ENCODE measurements at regions not wholly inside any gene's neighbourhood (a gene's known extent, or its start where the extent isn't known, plus 50 kb on each side); places are given as distances from the start of the nearest gene placed in this dataset.

GRCh38 chr2:226407135-226407534, 392.5 kb downstream of the IRS1 start:
- Histone ChIP-seq H3K36me3 (no peaks in the 10 kb centered on the region), H3K9me3 (no peaks in the 10 kb centered on the region), H3K27me3 (no peaks in the 10 kb centered on the region), H3K4me3 (no peak overlapping the region), H3K4me1 (peaks cover 0 to 10% (median 6%) of the 10 kb centered on the region in 4 donors), H3K27ac (replicated peaks in 1 of 4) (no peak overlapping the region)
- WGBS: 57% methylated on average over 2 of the region's 2 CpGs
- no peak for TF ChIP-seq POLR2A (IDR thresholded peaks at IDR 0.05; ENCODE audit: low read depth)
- no peak for TF ChIP-seq EP300 (IDR thresholded peaks at IDR 0.05)
- TF ChIP-seq POLR2AphosphoS5 (IDR thresholded peaks at IDR 0.05): no peak
- TF ChIP-seq CTCF (IDR thresholded peaks at IDR 0.05): no peak
- no peak for DNase-seq (ENCODE audit: extremely low spot score)
- intact Hi-C loops (cut with DNase I): no loop called here

GRCh38 chr2:226405465-226405864, 394.2 kb downstream of the IRS1 start:
- H3K4me1 ChIP-seq: peaks cover 0 to 10% (median 6%) of the 10 kb centered on the region in 4 donors
- intact Hi-C loops (cut with DNase I): no loop called here
- H3K4me3 ChIP-seq: no peak overlapping the region
- no peaks in the 10 kb centered on the region for H3K27me3 ChIP-seq
- no peaks in the 10 kb centered on the region for H3K9me3 ChIP-seq
- 37% methylated on average over 1 of the region's 1 CpG for WGBS
- DNase-seq (ENCODE audit: extremely low spot score): no peak
- no peaks in the 10 kb centered on the region for H3K36me3 ChIP-seq
- TF ChIP-seq POLR2A (IDR thresholded peaks at IDR 0.05; ENCODE audit: low read depth) (no peak), POLR2AphosphoS5 (IDR thresholded peaks at IDR 0.05) (no peak), CTCF (IDR thresholded peaks at IDR 0.05) (no peak), EP300 (IDR thresholded peaks at IDR 0.05) (no peak)
- no peak overlapping the region for H3K27ac ChIP-seq (replicated peaks in 1 of 4)

GRCh38 chr2:226403369-226403768, 396.3 kb downstream of the IRS1 start:
- intact Hi-C loops (cut with DNase I): no loop called here
- no peak for DNase-seq (ENCODE audit: extremely low spot score)
- Histone ChIP-seq H3K4me1 (peaks cover 0 to 10% (median 6%) of the 10 kb centered on the region in 4 donors), H3K27me3 (no peaks in the 10 kb centered on the region), H3K9me3 (no peaks in the 10 kb centered on the region), H3K27ac (replicated peaks in 1 of 4) (no peak overlapping the region), H3K4me3 (no peak overlapping the region), H3K36me3 (no peaks in the 10 kb centered on the region)
- 54% methylated on average over 2 of the region's 2 CpGs for WGBS
- TF ChIP-seq CTCF (IDR thresholded peaks at IDR 0.05): no peak
- TF ChIP-seq POLR2A (IDR thresholded peaks at IDR 0.05; ENCODE audit: low read depth): no peak
- TF ChIP-seq EP300 (IDR thresholded peaks at IDR 0.05): no peak
- TF ChIP-seq POLR2AphosphoS5 (IDR thresholded peaks at IDR 0.05): no peak

GRCh38 chr2:226399006-226399405, 400.6 kb downstream of the IRS1 start:
- intact Hi-C loops (cut with DNase I): no loop called here
- no peak for TF ChIP-seq EP300 (IDR thresholded peaks at IDR 0.05)
- no peak for TF ChIP-seq POLR2AphosphoS5 (IDR thresholded peaks at IDR 0.05)
- no peak for TF ChIP-seq POLR2A (IDR thresholded peaks at IDR 0.05; ENCODE audit: low read depth)
- no peak for TF ChIP-seq CTCF (IDR thresholded peaks at IDR 0.05)
- WGBS: 88% methylated on average over 1 of the region's 1 CpG
- no peaks in the 10 kb centered on the region for H3K27me3 ChIP-seq
- no peak overlapping the region for H3K27ac ChIP-seq (replicated peaks in 1 of 4)
- no peaks in the 10 kb centered on the region for H3K36me3 ChIP-seq
- peaks cover 0 to 2% (median 0%) of the 10 kb centered on the region in 4 donors for H3K4me1 ChIP-seq
- no peak for DNase-seq (ENCODE audit: extremely low spot score)
- H3K4me3 ChIP-seq: no peak overlapping the region
- H3K9me3 ChIP-seq: no peaks in the 10 kb centered on the region

- Histone ChIP-seq H3K27ac (replicated peaks in 1 of 4) (no peak overlapping the region), H3K9me3 (no peaks in the 10 kb centered on the region), H3K4me3 (no peak overlapping the region), H3K36me3 (no peaks in the 10 kb centered on the region), H3K4me1 (no peaks in the 10 kb centered on the region), H3K27me3 (no peaks in the 10 kb centered on the region)
- DNase-seq (ENCODE audit: extremely low spot score): no peak
- 100% methylated on average over 1 of the region's 1 CpG for WGBS
- intact Hi-C loops (cut with DNase I): no loop called here
- TF ChIP-seq POLR2A (IDR thresholded peaks at IDR 0.05; ENCODE audit: low read depth) (no peak), EP300 (IDR thresholded peaks at IDR 0.05) (no peak), CTCF (IDR thresholded peaks at IDR 0.05) (no peak), POLR2AphosphoS5 (IDR thresholded peaks at IDR 0.05) (no peak)
Measured at GRCh38 chr2:226398580-226398979, 401.0 kb downstream of the IRS1 start.

Data from esophagus muscularis mucosa (tissue), 4 donors.